Body of pancreas (tissue), 4 donors: ENCODE measurements at regions not wholly inside any gene's neighbourhood (a gene's known extent, or its start where the extent isn't known, plus 50 kb on each side); places are given as distances from the start of the nearest gene placed in this dataset.

Experiments
- POLR2A ChIP-seq, 3 donors: fragments of 450-650 bp; IDR thresholded peaks; one replicate each; pipeline ENCODE4 v1.6.1; 2016; ENCODE audit warnings: antibody characterized with exemption in 3 of 3, mild to moderate bottlenecking in 2 of 3
- TF ChIP-seq, protein P1 (sequence below), 7 experiments: fragments of 450-650 bp in 4 of 7; fragments of 200-600 bp in 3 of 7; sonication (generic) in 3 of 7; IDR thresholded peaks; one replicate each; pipeline ENCODE4 v1.5.1; 2016 to 2019; ENCODE audit warnings: antibody characterized with exemption in 7 of 7

- TF ChIP-seq POLR2A (IDR thresholded peaks at IDR 0.05) = no peak
- TF ChIP-seq, protein P1, sequence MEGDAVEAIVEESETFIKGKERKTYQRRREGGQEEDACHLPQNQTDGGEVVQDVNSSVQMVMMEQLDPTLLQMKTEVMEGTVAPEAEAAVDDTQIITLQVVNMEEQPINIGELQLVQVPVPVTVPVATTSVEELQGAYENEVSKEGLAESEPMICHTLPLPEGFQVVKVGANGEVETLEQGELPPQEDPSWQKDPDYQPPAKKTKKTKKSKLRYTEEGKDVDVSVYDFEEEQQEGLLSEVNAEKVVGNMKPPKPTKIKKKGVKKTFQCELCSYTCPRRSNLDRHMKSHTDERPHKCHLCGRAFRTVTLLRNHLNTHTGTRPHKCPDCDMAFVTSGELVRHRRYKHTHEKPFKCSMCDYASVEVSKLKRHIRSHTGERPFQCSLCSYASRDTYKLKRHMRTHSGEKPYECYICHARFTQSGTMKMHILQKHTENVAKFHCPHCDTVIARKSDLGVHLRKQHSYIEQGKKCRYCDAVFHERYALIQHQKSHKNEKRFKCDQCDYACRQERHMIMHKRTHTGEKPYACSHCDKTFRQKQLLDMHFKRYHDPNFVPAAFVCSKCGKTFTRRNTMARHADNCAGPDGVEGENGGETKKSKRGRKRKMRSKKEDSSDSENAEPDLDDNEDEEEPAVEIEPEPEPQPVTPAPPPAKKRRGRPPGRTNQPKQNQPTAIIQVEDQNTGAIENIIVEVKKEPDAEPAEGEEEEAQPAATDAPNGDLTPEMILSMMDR (IDR thresholded peaks at IDR 0.05) = no peak
Observed at GRCh38 chr3:5441401-5441800, 253.9 kb downstream of the EDEM1 start.
